NT2/D1 (cell line): ENCODE measurements at regions not wholly inside any gene's neighbourhood (a gene's known extent, or its start where the extent isn't known, plus 50 kb on each side); places are given as distances from the start of the nearest gene placed in this dataset.

Source experiments
- SUZ12 ChIP-seq: IDR thresholded peaks from 2 replicates; pipeline ENCODE4 v1.6.1; 2011; ENCODE audit not compliant: insufficient read length, insufficient read depth; ENCODE audit errors: extremely low read depth
- YY1 ChIP-seq: IDR thresholded peaks from 2 replicates; pipeline ENCODE4 v1.6.1; 2011; ENCODE audit not compliant: insufficient read length, insufficient read depth
- ZNF274 ChIP-seq: IDR thresholded peaks from 2 replicates; pipeline ENCODE4 v1.6.1; 2011; ENCODE audit warnings: mild to moderate bottlenecking, low read depth, low read length

DNA sequence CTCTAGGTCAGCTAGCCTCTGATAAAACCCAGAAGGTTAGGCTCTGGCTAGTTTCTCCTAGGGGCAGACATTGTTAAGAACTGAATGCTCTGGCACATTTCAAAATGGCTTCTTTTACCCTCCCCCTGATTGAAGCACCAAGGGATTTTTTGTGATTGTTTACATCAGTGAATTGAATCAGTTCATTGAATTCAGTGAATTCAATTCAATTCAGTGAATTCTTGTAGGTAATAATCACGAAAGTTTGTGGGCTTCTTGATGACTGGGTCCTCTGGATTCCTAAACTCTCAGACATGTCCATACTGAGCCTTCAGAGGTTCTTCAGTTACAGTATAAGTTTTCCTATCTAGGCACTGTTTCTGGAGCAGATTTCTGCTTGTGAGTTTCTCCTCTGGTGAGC lies 135.2 kb upstream of the ELAC2 start:
- TF ChIP-seq ZNF274 (no peak), YY1 (no peak), SUZ12 (no peak)
